CD4-positive, alpha-beta T cell treated with Interleukin-1 beta for 1 hour (primary cell): ENCODE measurements at regions not wholly inside any gene's neighbourhood (a gene's known extent, or its start where the extent isn't known, plus 50 kb on each side); places are given as distances from the start of the nearest gene placed in this dataset.
"Not testable (repeated sequence)": the region's sequence is repeated elsewhere in the genome, so short reads cannot be mapped to it uniquely, and the experiment has no call there.

Experiments used
- DNase-seq, 2 donors: peaks; one replicate each; pipeline ENCODE4 v3.0.0-alpha.2; 2020 to 2022

GRCh38 chr22:22717664-22718063 is 73.2 kb downstream of the GGTLC2 start:
- DNase-seq = no peak

- DNase-seq = peak; percentile 59 to 61
Observed at GRCh38 chr22:22720201-22720723, 75.8 kb downstream of the GGTLC2 start.

GRCh38 chr22:22720724-22721261 is 76.4 kb downstream of the GGTLC2 start:
- DNase-seq = peak in 1 of 2 donors; percentile 44

GRCh38 chr22:22721681-22722354 is 77.4 kb downstream of the GGTLC2 start:
- peak; percentile 32 to 53 for DNase-seq

- no peak for DNase-seq
Observed at GRCh38 chr22:22728382-22728781, 84.0 kb downstream of the GGTLC2 start.

GRCh38 chr22:22730655-22731373 is 86.4 kb downstream of the GGTLC2 start:
- no peak for DNase-seq

- no peak for DNase-seq
Observed at GRCh38 chr22:22731374-22731676, 86.9 kb downstream of the GGTLC2 start.

GRCh38 chr22:22733006-22733405 is 88.6 kb downstream of the GGTLC2 start:
- not testable (repeated sequence) for DNase-seq

GRCh38 chr22:22733881-22734373 is 89.5 kb downstream of the GGTLC2 start:
- DNase-seq = no peak

- not testable (repeated sequence) for DNase-seq
Observed at GRCh38 chr22:22734395-22735272, 90.2 kb downstream of the GGTLC2 start.

GRCh38 chr22:22735276-22735675 is 90.9 kb downstream of the GGTLC2 start:
- not testable (repeated sequence) for DNase-seq

GRCh38 chr22:22735695-22736611 is 91.5 kb downstream of the GGTLC2 start:
- DNase-seq = no peak

GRCh38 chr22:22737590-22737989 is 93.2 kb downstream of the GGTLC2 start:
- DNase-seq = no peak

GRCh38 chr22:22738959-22739585 is 94.7 kb downstream of the GGTLC2 start:
- DNase-seq = no peak

- DNase-seq = no peak
Observed at GRCh38 chr22:22740560-22741276, 96.3 kb downstream of the GGTLC2 start.

GRCh38 chr22:22741843-22742242 is 97.4 kb downstream of the GGTLC2 start:
- DNase-seq = no peak

- no peak for DNase-seq
Observed at GRCh38 chr22:22742641-22743040, 98.2 kb downstream of the GGTLC2 start.

- DNase-seq = no peak
Observed at GRCh38 chr22:22743128-22743760, 98.8 kb downstream of the GGTLC2 start.

- no peak for DNase-seq
Observed at GRCh38 chr22:22744412-22745224, 100.2 kb downstream of the GGTLC2 start.
